Body of pancreas (tissue), 4 donors: ENCODE measurements at regions not wholly inside any gene's neighbourhood (a gene's known extent, or its start where the extent isn't known, plus 50 kb on each side); places are given as distances from the start of the nearest gene placed in this dataset.

ENCODE experiments used
- POLR2A ChIP-seq, 3 donors: fragments of 450-650 bp; IDR thresholded peaks; one replicate each; pipeline ENCODE4 v1.6.1; 2016; ENCODE audit warnings: antibody characterized with exemption in 3 of 3, mild to moderate bottlenecking in 2 of 3
- TF ChIP-seq, protein P1 (sequence below), 7 experiments: fragments of 450-650 bp in 4 of 7; fragments of 200-600 bp in 3 of 7; sonication (generic) in 3 of 7; IDR thresholded peaks; one replicate each; pipeline ENCODE4 v1.5.1; 2016 to 2019; ENCODE audit warnings: antibody characterized with exemption in 7 of 7

DNA sequence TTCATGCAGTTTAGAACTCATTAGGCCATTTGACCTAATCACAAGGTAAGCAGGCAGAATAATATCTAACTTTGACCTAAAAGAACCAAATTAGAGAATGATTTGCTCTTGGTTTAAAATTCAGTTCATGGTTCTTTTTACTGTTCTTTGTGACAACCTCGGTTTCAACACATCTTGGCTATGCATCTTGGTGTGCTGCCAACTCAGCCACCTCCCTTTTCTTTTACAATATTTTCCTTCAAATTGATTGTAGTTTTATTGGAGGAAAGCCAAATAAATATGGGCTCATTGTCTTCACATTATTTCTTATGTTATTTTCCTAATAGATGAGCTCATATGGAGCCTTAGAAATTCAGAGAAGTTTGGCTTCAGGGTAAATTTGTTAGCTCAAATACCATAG lies 338.3 kb downstream of the SIPA1L2 start:
- TF ChIP-seq, protein P1, sequence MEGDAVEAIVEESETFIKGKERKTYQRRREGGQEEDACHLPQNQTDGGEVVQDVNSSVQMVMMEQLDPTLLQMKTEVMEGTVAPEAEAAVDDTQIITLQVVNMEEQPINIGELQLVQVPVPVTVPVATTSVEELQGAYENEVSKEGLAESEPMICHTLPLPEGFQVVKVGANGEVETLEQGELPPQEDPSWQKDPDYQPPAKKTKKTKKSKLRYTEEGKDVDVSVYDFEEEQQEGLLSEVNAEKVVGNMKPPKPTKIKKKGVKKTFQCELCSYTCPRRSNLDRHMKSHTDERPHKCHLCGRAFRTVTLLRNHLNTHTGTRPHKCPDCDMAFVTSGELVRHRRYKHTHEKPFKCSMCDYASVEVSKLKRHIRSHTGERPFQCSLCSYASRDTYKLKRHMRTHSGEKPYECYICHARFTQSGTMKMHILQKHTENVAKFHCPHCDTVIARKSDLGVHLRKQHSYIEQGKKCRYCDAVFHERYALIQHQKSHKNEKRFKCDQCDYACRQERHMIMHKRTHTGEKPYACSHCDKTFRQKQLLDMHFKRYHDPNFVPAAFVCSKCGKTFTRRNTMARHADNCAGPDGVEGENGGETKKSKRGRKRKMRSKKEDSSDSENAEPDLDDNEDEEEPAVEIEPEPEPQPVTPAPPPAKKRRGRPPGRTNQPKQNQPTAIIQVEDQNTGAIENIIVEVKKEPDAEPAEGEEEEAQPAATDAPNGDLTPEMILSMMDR (IDR thresholded peaks at IDR 0.05), result no peak
- TF ChIP-seq POLR2A (IDR thresholded peaks at IDR 0.05), result no peak
